DOHH2 (cell line): ENCODE measurements at regions not wholly inside any gene's neighbourhood (a gene's known extent, or its start where the extent isn't known, plus 50 kb on each side); places are given as distances from the start of the nearest gene placed in this dataset.

Experiments
- H3F3A ChIP-seq: fragments of 200-600 bp; sonication (generic), shearing (Covaris generic); 2 replicates; pipeline ENCODE4 v1.6.0; 2016; ENCODE audit warnings: antibody characterized with exemption, mild to moderate bottlenecking; ENCODE audit not compliant: control insufficient read depth, insufficient read depth
- H3K27ac ChIP-seq: fragments of 200-600 bp; sonication (generic); 2 replicates; pipeline ENCODE4 v1.5.1; 2014; ENCODE audit warnings: low read depth, mild to moderate bottlenecking, low read length, moderate library complexity
- H3K27me3 ChIP-seq: fragments of 200-600 bp; sonication (generic); 2 replicates; pipeline ENCODE4 v1.6.1; 2014; ENCODE audit warnings: mild to moderate bottlenecking, low read length, mixed read lengths; ENCODE audit not compliant: control insufficient read depth
- H3K36me3 ChIP-seq: fragments of 200-600 bp; sonication (generic); 2 replicates; pipeline ENCODE4 v1.6.1; 2014; ENCODE audit warnings: mild to moderate bottlenecking, low read length, moderate library complexity, mixed read lengths; ENCODE audit not compliant: control insufficient read depth
- H3K4me1 ChIP-seq: fragments of 200-600 bp; sonication (generic); 2 replicates; pipeline ENCODE4 v1.6.1; 2014; ENCODE audit warnings: mild to moderate bottlenecking, low read length, mixed read lengths; ENCODE audit not compliant: control insufficient read depth
- H3K4me2 ChIP-seq: fragments of 200-600 bp; sonication (generic); 2 replicates; pipeline ENCODE4 v1.6.0; 2014; ENCODE audit warnings: mild to moderate bottlenecking, low read length, moderate library complexity
- H3K4me3 ChIP-seq: fragments of 200-600 bp; sonication (generic); 2 replicates; pipeline ENCODE4 v1.5.1; 2014; ENCODE audit warnings: mild to moderate bottlenecking, low read length, mixed read lengths
- H3K79me2 ChIP-seq: fragments of 200-600 bp; sonication (generic); 2 replicates; pipeline ENCODE4 v1.6.1; 2014; ENCODE audit warnings: mild to moderate bottlenecking, low read length, mixed read lengths; ENCODE audit not compliant: control insufficient read depth
- H3K9me2 ChIP-seq: fragments of 200-600 bp; sonication (generic); replicated peaks from 2 replicates; pipeline ENCODE4 v1.6.1; 2014; ENCODE audit warnings: mild to moderate bottlenecking, low read length, mixed read lengths; ENCODE audit not compliant: control insufficient read depth
- H3K9me3 ChIP-seq: fragments of 200-600 bp; sonication (generic); 2 replicates; pipeline ENCODE4 v1.6.1; 2014; ENCODE audit warnings: antibody characterized with exemption, low read length, mixed read lengths; ENCODE audit not compliant: control insufficient read depth, insufficient read depth
- H4K20me1 ChIP-seq: fragments of 200-600 bp; sonication (generic); 2 replicates; pipeline ENCODE4 v1.6.0; 2014; ENCODE audit warnings: low read depth, mild to moderate bottlenecking, antibody characterized with exemption, low read length, moderate library complexity; ENCODE audit not compliant: control insufficient read depth, insufficient read depth
- EZH2phosphoT487 ChIP-seq: fragments of 200-600 bp; sonication (generic); IDR thresholded peaks from 2 replicates; pipeline ENCODE4 v1.6.1; 2017; ENCODE audit warnings: borderline replicate concordance, mild to moderate bottlenecking, antibody characterized with exemption, low read length, moderate library complexity, mixed read lengths
- TF ChIP-seq, protein P1 (sequence below): fragments of 200-600 bp; sonication (generic); IDR thresholded peaks from one replicate; pipeline ENCODE4 v1.5.1; 2014; ENCODE audit warnings: antibody characterized with exemption, mild to moderate bottlenecking, low read depth, low read length; ENCODE audit not compliant: poor library complexity, severe bottlenecking

DNA sequence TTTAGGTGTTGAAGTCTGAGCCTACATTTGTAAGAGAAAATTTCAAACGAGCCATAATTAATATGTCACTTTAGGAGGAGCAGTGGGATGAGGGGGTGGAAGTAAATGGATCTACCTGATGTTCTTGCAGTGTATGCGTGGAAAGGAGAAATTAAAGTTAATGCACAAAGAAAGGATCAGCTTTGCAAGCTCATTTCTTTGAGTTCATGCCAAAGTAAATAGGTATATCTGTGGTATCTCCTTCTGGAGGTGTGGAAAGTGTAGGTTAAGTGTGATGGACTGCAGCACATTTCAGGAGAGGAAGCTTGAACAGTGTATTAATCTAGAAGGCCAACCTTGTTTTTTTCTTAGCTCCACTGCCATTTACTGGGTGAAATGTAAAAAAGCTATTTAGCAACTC is 307.5 kb upstream of the ZEB2 start:
- no peaks in the 10 kb centered on the region for H3K9me3 ChIP-seq
- H3K27ac ChIP-seq = no peak overlapping the region
- H3K36me3 ChIP-seq = no peaks in the 10 kb centered on the region
- no peaks in the 10 kb centered on the region for H3K27me3 ChIP-seq
- H4K20me1 ChIP-seq = no peaks in the 10 kb centered on the region
- H3K4me3 ChIP-seq = no peak overlapping the region
- H3K9me2 ChIP-seq = no peaks in the 10 kb centered on the region
- no peaks in the 10 kb centered on the region for H3K79me2 ChIP-seq
- no peak overlapping the region for H3K4me2 ChIP-seq
- TF ChIP-seq, protein P1, sequence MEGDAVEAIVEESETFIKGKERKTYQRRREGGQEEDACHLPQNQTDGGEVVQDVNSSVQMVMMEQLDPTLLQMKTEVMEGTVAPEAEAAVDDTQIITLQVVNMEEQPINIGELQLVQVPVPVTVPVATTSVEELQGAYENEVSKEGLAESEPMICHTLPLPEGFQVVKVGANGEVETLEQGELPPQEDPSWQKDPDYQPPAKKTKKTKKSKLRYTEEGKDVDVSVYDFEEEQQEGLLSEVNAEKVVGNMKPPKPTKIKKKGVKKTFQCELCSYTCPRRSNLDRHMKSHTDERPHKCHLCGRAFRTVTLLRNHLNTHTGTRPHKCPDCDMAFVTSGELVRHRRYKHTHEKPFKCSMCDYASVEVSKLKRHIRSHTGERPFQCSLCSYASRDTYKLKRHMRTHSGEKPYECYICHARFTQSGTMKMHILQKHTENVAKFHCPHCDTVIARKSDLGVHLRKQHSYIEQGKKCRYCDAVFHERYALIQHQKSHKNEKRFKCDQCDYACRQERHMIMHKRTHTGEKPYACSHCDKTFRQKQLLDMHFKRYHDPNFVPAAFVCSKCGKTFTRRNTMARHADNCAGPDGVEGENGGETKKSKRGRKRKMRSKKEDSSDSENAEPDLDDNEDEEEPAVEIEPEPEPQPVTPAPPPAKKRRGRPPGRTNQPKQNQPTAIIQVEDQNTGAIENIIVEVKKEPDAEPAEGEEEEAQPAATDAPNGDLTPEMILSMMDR = no peak
- no peak for TF ChIP-seq EZH2phosphoT487
- no peaks in the 10 kb centered on the region for H3F3A ChIP-seq
- no peaks in the 10 kb centered on the region for H3K4me1 ChIP-seq

GRCh38 chr2:144826105-144826504 is 306.2 kb upstream of the ZEB2 start:
- H3K4me3 ChIP-seq = no peak overlapping the region
- 0 out of 2 replicates have a peak, but pooled peaks cover 6% of the 10 kb centered on the region for H3K9me3 ChIP-seq
- H3K27ac ChIP-seq = no peak overlapping the region
- H3K4me1 ChIP-seq = no peaks in the 10 kb centered on the region
- H3K27me3 ChIP-seq = no peaks in the 10 kb centered on the region
- TF ChIP-seq, protein P1 = no peak
- TF ChIP-seq EZH2phosphoT487 = no peak
- H3K9me2 ChIP-seq = no peaks in the 10 kb centered on the region
- H4K20me1 ChIP-seq = no peaks in the 10 kb centered on the region
- H3F3A ChIP-seq = no peaks in the 10 kb centered on the region
- H3K4me2 ChIP-seq = no peak overlapping the region
- H3K79me2 ChIP-seq = no peaks in the 10 kb centered on the region
- no peaks in the 10 kb centered on the region for H3K36me3 ChIP-seq

- no peak for TF ChIP-seq EZH2phosphoT487
- TF ChIP-seq, protein P1 = no peak
- H4K20me1 ChIP-seq = no peaks in the 10 kb centered on the region
- no peaks in the 10 kb centered on the region for H3K27me3 ChIP-seq
- H3K9me2 ChIP-seq = no peaks in the 10 kb centered on the region
- H3K36me3 ChIP-seq = no peaks in the 10 kb centered on the region
- H3F3A ChIP-seq = no peaks in the 10 kb centered on the region
- no peaks in the 10 kb centered on the region for H3K79me2 ChIP-seq
- no peak overlapping the region for H3K27ac ChIP-seq
- H3K4me2 ChIP-seq = no peak overlapping the region
- no peak overlapping the region for H3K4me3 ChIP-seq
- H3K9me3 ChIP-seq = peaks cover 6% of the 10 kb centered on the region; the same call in 1 of the 2 replicates
- H3K4me1 ChIP-seq = no peaks in the 10 kb centered on the region
Measured at GRCh38 chr2:144825331-144826020, 305.6 kb upstream of the ZEB2 start.
